Stimulated activated memory B cell treated with anti-CD40 and anti-IgM and Interleukin-4, amounts not matched to agents 10 μg/mL and 1 μg/mL and 100 μg/mL, for 72 hours (primary cell): ENCODE measurements at regions not wholly inside any gene's neighbourhood (a gene's known extent, or its start where the extent isn't known, plus 50 kb on each side); places are given as distances from the start of the nearest gene placed in this dataset.
"Not testable (repeated sequence)": the region's sequence is repeated elsewhere in the genome, so short reads cannot be mapped to it uniquely, and the experiment has no call there.

Experiments
- ATAC-seq: fragments of 150-1000 bp; cut with Tn5 transposase; 2 replicates; pipeline ENCODE4 v1.10.0; 2021
- H3K27ac Mint-ChIP-seq: one replicate; pipeline ENCODE4 v1.8.0; 2022; ENCODE audit warnings: mild to moderate bottlenecking, mixed read lengths
- H3K27me3 Mint-ChIP-seq: one replicate; pipeline ENCODE4 v1.8.0; 2022; ENCODE audit warnings: mixed read lengths
- H3K36me3 Mint-ChIP-seq: one replicate; pipeline ENCODE4 v1.8.0; 2022; ENCODE audit warnings: mixed read lengths
- H3K4me1 Mint-ChIP-seq: one replicate; pipeline ENCODE4 v1.8.0; 2022; ENCODE audit warnings: mixed read lengths
- H3K4me3 Mint-ChIP-seq: one replicate; pipeline ENCODE4 v1.8.0; 2022; ENCODE audit warnings: mild to moderate bottlenecking, moderate library complexity, mixed read lengths
- H3K9me3 Mint-ChIP-seq: one replicate; pipeline ENCODE4 v1.8.0; 2022; ENCODE audit warnings: mixed read lengths

DNA sequence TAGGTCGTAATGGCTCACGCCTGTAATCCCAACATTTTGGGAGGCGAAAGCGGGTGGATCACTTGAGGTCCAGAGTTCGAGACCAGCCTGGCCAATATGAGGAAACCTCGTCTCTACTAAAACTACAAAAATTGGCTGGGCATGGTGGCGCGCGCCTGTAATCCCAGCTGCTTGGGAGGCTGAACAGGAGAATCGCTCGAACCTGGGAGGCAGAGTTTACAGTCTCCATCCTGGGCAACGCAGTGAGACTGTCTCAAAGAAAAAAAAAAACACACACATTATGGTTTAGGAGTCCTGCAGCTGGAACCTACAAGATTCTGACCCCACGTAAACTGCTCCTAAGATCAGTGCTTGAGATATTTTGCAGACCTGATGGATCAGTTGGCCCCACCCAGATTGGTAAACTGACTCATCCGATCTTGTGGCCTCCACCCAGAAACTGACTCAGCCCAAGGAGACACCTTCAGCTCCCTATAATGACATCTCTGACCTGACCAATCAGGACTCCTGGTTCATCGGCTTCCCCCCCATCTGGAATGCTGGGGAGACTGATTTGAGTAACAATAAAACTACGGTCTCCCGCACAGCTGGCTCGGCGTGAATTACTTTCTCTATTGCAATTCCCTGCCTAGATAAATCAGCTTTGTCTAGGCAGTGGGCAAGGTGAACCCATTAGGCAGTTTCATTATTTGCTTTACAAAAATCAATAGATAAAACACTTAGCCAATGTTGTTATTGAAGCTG is 96.2 kb upstream of the BTN3A2 start:
- Mint-ChIP-seq H3K4me1 (no peaks in the 10 kb centered on the region), H3K27ac (no peak overlapping the region), H3K36me3 (no peaks in the 10 kb centered on the region), H3K27me3 (no peaks in the 10 kb centered on the region), H3K9me3 (no peaks in the 10 kb centered on the region), H3K4me3 (no peak overlapping the region)
- ATAC-seq, result no peak

DNA sequence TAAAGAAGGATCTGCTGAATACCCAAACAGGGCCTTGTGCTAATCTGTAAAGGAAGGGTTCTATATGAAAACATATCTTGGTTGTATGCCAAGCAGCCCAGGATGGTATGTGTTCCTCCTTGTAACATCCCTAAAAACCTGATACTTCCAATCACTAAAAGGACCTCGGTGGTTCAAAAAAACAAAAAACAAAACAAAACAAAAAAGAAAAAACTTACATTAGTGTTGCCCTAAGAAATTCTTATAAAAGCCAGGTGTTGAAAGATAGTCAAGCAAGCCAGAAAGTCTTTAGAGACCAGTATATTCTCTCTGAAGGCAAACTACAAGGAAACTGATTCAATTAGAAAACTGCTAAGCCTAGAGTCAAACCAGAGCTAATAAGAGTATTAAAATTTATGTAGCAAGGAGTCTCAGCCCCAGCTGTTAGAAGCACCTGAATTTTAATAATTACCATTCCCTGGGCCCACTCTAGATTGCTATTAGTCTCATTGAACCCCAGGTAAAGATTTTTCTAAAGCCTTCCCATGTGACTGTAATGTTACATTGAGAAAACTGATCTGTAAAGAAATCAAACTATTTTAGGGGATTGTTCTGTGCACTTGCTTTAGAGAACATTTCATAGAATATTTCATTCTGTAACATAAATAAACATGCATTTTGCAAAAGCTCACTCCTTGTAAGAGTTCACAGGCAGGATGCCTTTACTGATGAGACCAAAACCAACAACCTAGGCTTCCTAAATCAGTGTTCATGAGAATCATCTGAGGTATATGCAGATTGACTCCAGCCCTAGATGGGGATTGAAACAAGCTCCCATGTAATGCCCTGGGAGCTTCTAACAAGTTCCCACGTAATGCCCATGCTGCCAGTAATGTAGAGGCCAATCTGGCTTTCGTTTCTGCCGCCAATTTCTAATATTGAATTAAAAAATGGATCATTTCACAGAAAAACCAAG is 95.2 kb upstream of the BTN3A2 start:
- ATAC-seq, result no peak
- H3K36me3 Mint-ChIP-seq, result no peaks in the 10 kb centered on the region
- H3K27ac Mint-ChIP-seq, result no peak overlapping the region
- H3K27me3 Mint-ChIP-seq, result no peaks in the 10 kb centered on the region
- no peaks in the 10 kb centered on the region for H3K9me3 Mint-ChIP-seq
- peak overlapping the region; percentile 86 for H3K4me3 Mint-ChIP-seq
- H3K4me1 Mint-ChIP-seq, result no peaks in the 10 kb centered on the region

- no peak for ATAC-seq
- no peaks in the 10 kb centered on the region for H3K4me1 Mint-ChIP-seq
- no peaks in the 10 kb centered on the region for H3K9me3 Mint-ChIP-seq
- H3K4me3 Mint-ChIP-seq, result peak overlapping the region; percentile 86
- H3K36me3 Mint-ChIP-seq, result no peaks in the 10 kb centered on the region
- no peaks in the 10 kb centered on the region for H3K27me3 Mint-ChIP-seq
- H3K27ac Mint-ChIP-seq, result no peak overlapping the region
Measured at GRCh38 chr6:26270486-26270861, 94.5 kb upstream of the BTN3A2 start.

DNA sequence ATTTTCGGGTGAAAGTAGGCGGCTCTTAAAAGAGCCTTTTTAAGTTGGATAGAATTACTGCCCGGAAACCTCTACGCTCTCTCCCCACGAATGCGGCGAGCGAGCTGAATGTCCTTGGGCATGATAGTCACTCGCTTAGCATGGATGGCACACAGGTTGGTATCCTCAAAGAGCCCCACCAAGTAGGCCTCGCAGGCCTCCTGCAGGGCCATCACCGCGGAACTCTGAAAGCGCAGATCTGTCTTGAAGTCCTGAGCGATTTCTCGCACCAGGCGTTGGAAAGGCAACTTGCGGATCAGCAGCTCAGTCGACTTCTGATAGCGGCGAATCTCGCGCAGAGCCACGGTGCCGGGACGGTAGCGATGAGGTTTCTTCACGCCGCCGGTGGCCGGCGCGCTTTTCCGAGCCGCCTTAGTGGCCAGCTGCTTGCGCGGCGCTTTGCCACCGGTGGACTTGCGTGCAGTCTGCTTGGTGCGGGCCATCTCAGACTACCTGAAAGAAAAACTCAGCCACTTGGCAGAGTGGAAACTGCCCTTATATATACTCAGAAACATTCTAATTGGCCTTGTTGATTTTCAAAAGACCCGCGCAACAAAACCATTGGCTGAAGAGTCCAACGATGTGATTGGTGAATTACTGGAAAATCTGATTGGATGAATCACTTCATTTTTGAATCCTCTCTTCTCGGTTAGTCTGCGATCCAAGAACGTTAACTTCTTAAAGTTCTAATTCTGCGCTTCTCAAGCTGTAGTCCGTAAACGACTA is 93.9 kb upstream of the BTN3A2 start:
- H3K27me3 Mint-ChIP-seq, result no peaks in the 10 kb centered on the region
- ATAC-seq, result peak; percentile 48
- no peaks in the 10 kb centered on the region for H3K36me3 Mint-ChIP-seq
- H3K9me3 Mint-ChIP-seq, result no peaks in the 10 kb centered on the region
- no peaks in the 10 kb centered on the region for H3K4me1 Mint-ChIP-seq
- H3K4me3 Mint-ChIP-seq, result peak overlapping the region; percentile 86
- H3K27ac Mint-ChIP-seq, result no peak overlapping the region

DNA sequence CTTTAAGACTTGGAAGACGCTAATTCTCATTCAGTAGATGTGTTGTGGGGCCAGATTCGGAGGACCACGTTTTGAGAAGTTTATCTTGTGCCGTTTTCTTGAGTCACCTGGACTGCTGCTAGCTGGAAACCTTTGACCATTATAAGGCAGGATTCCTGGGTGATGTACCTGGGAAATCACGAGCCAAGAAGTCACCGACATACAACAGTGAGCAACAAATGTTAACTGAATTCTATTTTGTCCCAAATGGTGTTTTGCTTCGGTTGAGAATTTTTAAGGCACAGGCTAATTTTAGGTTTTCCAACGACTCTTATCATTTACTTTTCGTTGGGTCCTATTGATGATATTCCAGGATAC is 93.4 kb upstream of the BTN3A2 start:
- no peak overlapping the region for H3K27ac Mint-ChIP-seq
- H3K4me3 Mint-ChIP-seq, result peak overlapping the region; percentile 86
- H3K27me3 Mint-ChIP-seq, result no peaks in the 10 kb centered on the region
- no peaks in the 10 kb centered on the region for H3K36me3 Mint-ChIP-seq
- no peaks in the 10 kb centered on the region for H3K9me3 Mint-ChIP-seq
- H3K4me1 Mint-ChIP-seq, result no peaks in the 10 kb centered on the region
- ATAC-seq, result no peak

- ATAC-seq, result peak; percentile 67
- H3K4me1 Mint-ChIP-seq, result no peaks in the 10 kb centered on the region
- H3K36me3 Mint-ChIP-seq, result no peaks in the 10 kb centered on the region
- no peak overlapping the region for H3K27ac Mint-ChIP-seq
- H3K9me3 Mint-ChIP-seq, result no peaks in the 10 kb centered on the region
- no peaks in the 10 kb centered on the region for H3K27me3 Mint-ChIP-seq
- peak overlapping the region; percentile 86 for H3K4me3 Mint-ChIP-seq
Measured at GRCh38 chr6:26272171-26272637, 92.8 kb upstream of the BTN3A2 start.

- Mint-ChIP-seq H3K27me3 (no peaks in the 10 kb centered on the region), H3K36me3 (no peaks in the 10 kb centered on the region), H3K9me3 (no peaks in the 10 kb centered on the region), H3K4me1 (no peaks in the 10 kb centered on the region), H3K4me3 (no peak overlapping the region), H3K27ac (no peak overlapping the region)
- no peak for ATAC-seq
Measured at GRCh38 chr6:26273673-26274588, 91.1 kb upstream of the BTN3A2 start.

- Mint-ChIP-seq H3K4me3 (no peak overlapping the region), H3K4me1 (no peaks in the 10 kb centered on the region), H3K36me3 (peaks cover 5% of the 10 kb centered on the region), H3K27me3 (no peaks in the 10 kb centered on the region), H3K27ac (no peak overlapping the region), H3K9me3 (no peaks in the 10 kb centered on the region)
- no peak for ATAC-seq
Measured at GRCh38 chr6:26275663-26276062, 89.3 kb upstream of the BTN3A2 start.

DNA sequence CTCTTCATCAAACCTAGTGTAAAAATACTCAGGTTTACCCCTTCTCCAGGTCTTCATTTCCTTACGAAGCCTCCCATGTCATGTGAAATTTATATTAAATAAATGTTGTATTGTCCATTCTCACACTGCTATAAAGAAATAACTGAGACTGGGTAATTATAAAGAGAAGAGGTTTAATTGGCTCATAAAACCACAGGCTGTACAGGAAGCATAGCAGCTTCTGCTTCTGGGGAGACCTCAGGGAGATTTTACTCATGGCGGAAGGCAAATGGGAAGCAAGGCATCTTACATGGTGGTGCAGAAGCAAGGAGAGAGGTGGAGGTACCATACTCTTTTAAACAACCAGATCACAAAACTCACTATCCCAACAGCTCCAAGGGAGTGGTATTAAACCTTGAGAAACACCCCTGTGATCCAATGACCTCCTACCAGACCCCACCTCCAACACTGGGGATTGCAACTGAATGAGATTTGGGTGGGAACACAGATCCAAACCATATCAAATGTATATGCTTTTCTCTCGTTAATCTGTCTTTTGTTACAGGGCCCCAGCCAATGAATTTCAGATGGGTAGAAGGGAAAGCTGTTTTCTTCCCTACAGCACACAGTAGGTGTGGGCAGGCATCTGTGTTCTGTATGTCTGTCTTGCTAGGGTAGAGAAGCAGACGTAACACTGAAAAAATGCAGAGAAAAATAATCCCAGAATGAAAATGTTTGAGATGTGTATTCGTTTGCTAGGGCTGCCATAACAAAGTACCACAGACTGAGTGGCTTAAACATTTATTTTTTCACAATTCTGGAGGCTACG is 88.0 kb upstream of the BTN3A2 start:
- H3K4me1 Mint-ChIP-seq, result peaks cover 2% of the 10 kb centered on the region
- H3K4me3 Mint-ChIP-seq, result no peak overlapping the region
- no peaks in the 10 kb centered on the region for H3K9me3 Mint-ChIP-seq
- no peak overlapping the region for H3K27ac Mint-ChIP-seq
- peaks cover 15% of the 10 kb centered on the region for H3K36me3 Mint-ChIP-seq
- no peak for ATAC-seq
- no peaks in the 10 kb centered on the region for H3K27me3 Mint-ChIP-seq

GRCh38 chr6:26278536-26278935 is 86.5 kb upstream of the BTN3A2 start:
- H3K27ac Mint-ChIP-seq, result no peak overlapping the region
- H3K4me1 Mint-ChIP-seq, result peaks cover 10% of the 10 kb centered on the region
- H3K4me3 Mint-ChIP-seq, result no peak overlapping the region
- no peak for ATAC-seq
- no peaks in the 10 kb centered on the region for H3K27me3 Mint-ChIP-seq
- H3K36me3 Mint-ChIP-seq, result peaks cover 23% of the 10 kb centered on the region
- no peaks in the 10 kb centered on the region for H3K9me3 Mint-ChIP-seq

DNA sequence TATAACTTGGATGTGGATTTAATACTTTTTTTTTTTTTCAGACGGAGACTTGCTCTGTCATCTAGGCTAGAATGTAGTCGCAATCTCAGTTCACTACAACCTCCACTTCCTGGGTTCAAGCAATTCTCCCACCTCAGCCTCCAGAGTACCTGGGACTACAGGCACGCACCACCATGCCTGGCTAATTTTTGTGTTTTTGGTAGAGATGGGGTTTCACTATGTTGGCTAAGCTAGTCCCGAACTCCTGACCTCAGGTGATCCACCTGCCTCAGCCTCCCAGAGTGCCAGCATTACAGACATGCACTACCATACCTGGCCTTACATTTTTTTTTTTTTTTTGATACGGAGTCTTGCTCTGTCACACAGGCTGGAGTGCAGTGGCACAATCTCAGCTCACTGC is 85.6 kb upstream of the BTN3A2 start:
- H3K27me3 Mint-ChIP-seq, H3K27ac Mint-ChIP-seq, ATAC-seq, H3K4me3 Mint-ChIP-seq, H3K9me3 Mint-ChIP-seq: not testable (repeated sequence)
- peaks cover 10% of the 10 kb centered on the region for H3K4me1 Mint-ChIP-seq
- H3K36me3 Mint-ChIP-seq, result peaks cover 23% of the 10 kb centered on the region

- Mint-ChIP-seq H3K36me3 (peaks cover 23% of the 10 kb centered on the region), H3K4me3 (no peak overlapping the region), H3K9me3 (no peaks in the 10 kb centered on the region), H3K27me3 (no peaks in the 10 kb centered on the region), H3K27ac (no peak overlapping the region), H3K4me1 (peaks cover 10% of the 10 kb centered on the region)
- ATAC-seq, result no peak
Measured at GRCh38 chr6:26280407-26280806, 84.6 kb upstream of the BTN3A2 start.

- ATAC-seq, result peak; percentile 10
- Mint-ChIP-seq H3K4me1 (peaks cover 18% of the 10 kb centered on the region), H3K27ac (peak overlapping the region; percentile 93), H3K9me3 (peaks cover 2% of the 10 kb centered on the region), H3K27me3 (peaks cover 9% of the 10 kb centered on the region), H3K4me3 (peak overlapping the region; percentile 82), H3K36me3 (peaks cover 29% of the 10 kb centered on the region)
Measured at GRCh38 chr6:26284537-26285142, 80.4 kb upstream of the BTN3A2 start.
